GM12878 (cell line): ENCODE measurements at regions not wholly inside any gene's neighbourhood (a gene's known extent, or its start where the extent isn't known, plus 50 kb on each side); places are given as distances from the start of the nearest gene placed in this dataset.

ENCODE experiments used
- ATAC-seq: fragments of 200-7000 bp; cut with Tn5 transposase; 3 replicates; pipeline ENCODE4 v1.9.1; 2020; ENCODE audit warnings: mild to moderate bottlenecking, moderate library complexity
- BruUV-seq: library from RNA; stranded (reverse); fragments of 400-500 nt; replicated peaks from 2 replicates; lab custom pipeline; 2021; lab: Mats Ljungman, UMichigan
- CTCF ChIA-PET: fragments of 300-600 bp; sonication (Branson Sonifier 250); formaldehyde crosslinking; extraction: SDS; loops from one replicate; lab custom pipeline; 2021; ENCODE audit warnings: inconsistent platforms; lab: Yijun Ruan, JAX
- POLR2A ChIA-PET: fragments of 350-600 bp; formaldehyde crosslinking; extraction: SDS; loops from one replicate; lab custom pipeline; 2021; ENCODE audit warnings: inconsistent platforms; lab: Charles Lee
- RAD21 ChIA-PET: fragments of 300-600 bp; sonication (Branson Sonifier 250); formaldehyde crosslinking; loops from one replicate; lab custom pipeline; 2023; ENCODE audit warnings: antibody characterized with exemption; ENCODE audit not compliant: unreplicated experiment; lab: Charles Lee
- SMC1A ChIA-PET: fragments of 300-600 bp; sonication (Branson Sonifier 250); formaldehyde crosslinking; loops from one replicate; lab custom pipeline; 2023; ENCODE audit not compliant: unreplicated experiment, uncharacterized antibody; lab: Charles Lee
- DNase-seq: peaks from one replicate; pipeline ENCODE4 v3.0.0-alpha.2; 2011; ENCODE audit warnings: low read depth, low spot score
- FAIRE-seq: peaks from 3 replicates; lab custom pipeline; 2011; peaks lifted over from hg19 to GRCh38; lab: Jason Lieb, UNC
- H2AFZ ChIP-seq: 2 replicates; pipeline ENCODE4 v1.6.0; 2011; ENCODE audit warnings: low read depth, low read length, control low read depth; ENCODE audit not compliant: control insufficient read depth
- H3K27ac ChIP-seq: 2 replicates; pipeline ENCODE4 v1.5.1; 2011; ENCODE audit warnings: control low read depth; ENCODE audit not compliant: control insufficient read depth, insufficient read depth
- H3K27me3 ChIP-seq, 2 experiments: replicated peaks in 1 of 2; 2 replicates each; pipeline versions ENCODE4 v1.6.0 to v1.6.1; 2011; ENCODE audit warnings: low read length in 1 of 2; ENCODE audit not compliant: control insufficient read depth in 2 of 2, insufficient read depth in 2 of 2
- H3K36me3 ChIP-seq, 2 experiments: 2 replicates each; pipeline ENCODE4 v1.5.1; 2011; ENCODE audit warnings: low read length in 1 of 2; ENCODE audit not compliant: control insufficient read depth in 2 of 2, insufficient read depth in 2 of 2
- H3K4me1 ChIP-seq: 2 replicates; pipeline ENCODE4 v1.6.1; 2011; ENCODE audit warnings: mild to moderate bottlenecking, low read length, moderate library complexity, mixed read lengths; ENCODE audit not compliant: control insufficient read depth, insufficient read depth
- H3K4me2 ChIP-seq: 2 replicates; pipeline ENCODE4 v1.6.0; 2011; ENCODE audit warnings: control low read depth; ENCODE audit not compliant: control insufficient read depth, insufficient read depth
- H3K4me3 ChIP-seq: fragments of 200-600 bp; sonication (generic); 2 replicates; pipeline ENCODE4 v1.5.1; 2016
- H3K79me2 ChIP-seq: 2 replicates; pipeline ENCODE4 v1.6.0; 2011; ENCODE audit warnings: low read length; ENCODE audit not compliant: control insufficient read depth, insufficient read depth
- H3K9ac ChIP-seq: 2 replicates; pipeline ENCODE4 v1.8.0; 2011; ENCODE audit warnings: low read length, control low read depth, mixed read lengths; ENCODE audit not compliant: control insufficient read depth, insufficient read depth
- H3K9me3 ChIP-seq: replicated peaks from 3 replicates; pipeline ENCODE4 v1.5.1; 2011; ENCODE audit warnings: mild to moderate bottlenecking, low read length; ENCODE audit not compliant: control insufficient read depth, insufficient read depth
- H4K20me1 ChIP-seq: 2 replicates; pipeline ENCODE4 v1.6.0; 2011; ENCODE audit not compliant: control insufficient read depth, insufficient read depth
- CHD4 ChIP-seq: fragments of 200-600 bp; sonication (generic); IDR thresholded peaks from 2 replicates; pipeline ENCODE4 v1.6.1; 2016; ENCODE audit warnings: mild to moderate bottlenecking
- EED ChIP-seq: sonication (generic); IDR thresholded peaks from 2 replicates; pipeline ENCODE4 v1.6.1; 2016; ENCODE audit warnings: antibody characterized with exemption, low read depth
- HDAC2 ChIP-seq: fragments of 200-600 bp; sonication (generic); IDR thresholded peaks from 2 replicates; pipeline ENCODE4 v1.6.1; 2017
- POU2F2 ChIP-seq: IDR thresholded peaks from 3 replicates; pipeline ENCODE4 v1.6.1; 2011; ENCODE audit warnings: low read depth, mild to moderate bottlenecking, low read length, borderline replicate concordance
- SIN3A ChIP-seq: IDR thresholded peaks from 2 replicates; pipeline ENCODE4 v1.6.1; 2012; ENCODE audit warnings: low read depth, low read length, improper control_type of control experiment
- TAF1 ChIP-seq: IDR thresholded peaks from 2 replicates; pipeline ENCODE4 v1.6.1; 2011; ENCODE audit warnings: mild to moderate bottlenecking, low read depth, low read length, borderline replicate concordance
- TCF3 ChIP-seq: IDR thresholded peaks from 2 replicates; pipeline ENCODE4 v1.6.1; 2012; ENCODE audit warnings: low read depth, mild to moderate bottlenecking, low read length, borderline replicate concordance; ENCODE audit not compliant: insufficient read depth
- TCF7 ChIP-seq: IDR thresholded peaks from 2 replicates; pipeline ENCODE4 v1.6.1; 2014; ENCODE audit warnings: antibody characterized with exemption, borderline replicate concordance
- ZNF24 ChIP-seq: fragments of 450-650 bp; IDR thresholded peaks from 2 replicates; pipeline ENCODE4 v1.6.1; 2017; ENCODE audit warnings: antibody characterized with exemption, mild to moderate bottlenecking
- ZZZ3 ChIP-seq: IDR thresholded peaks from 2 replicates; pipeline ENCODE4 v1.6.1; 2011; ENCODE audit warnings: low read depth; ENCODE audit not compliant: control insufficient read depth, insufficient read length
- WGBS: methylation state at CpG from one replicate; pipeline ENCODE4 v1.1.6; 2016; ENCODE audit warnings: low lambda C conversion rate; ENCODE audit not compliant: insufficient replicate concordance, insufficient coverage; ENCODE audit errors: missing lambda C conversion rate; 5-methylcytosine and 5-hydroxymethylcytosine counted together
- in situ Hi-C: fragments of 300-500 bp; cut with MboI; formaldehyde crosslinking; loops from 9 replicates; pipeline ENCODE4 v1.14.3; 2018; ENCODE audit warnings: mixed read lengths
- intact Hi-C: fragments of 100-400 bp; cut with micrococcal nuclease; formaldehyde crosslinking; loops from one replicate; pipeline ENCODE4 v1.14.2; 2022; ENCODE audit not compliant: unreplicated experiment
- TF ChIP-seq, protein P1 (sequence below): fragments of 450-650 bp; IDR thresholded peaks from 2 replicates; pipeline ENCODE4 v1.6.1; 2017; ENCODE audit warnings: mild to moderate bottlenecking, moderate library complexity
- TF ChIP-seq, protein P2 (sequence below): fragments of 450-650 bp; IDR thresholded peaks from 2 replicates; pipeline ENCODE4 v1.6.1; 2018; ENCODE audit warnings: mild to moderate bottlenecking, low read depth, moderate library complexity; ENCODE audit not compliant: partially characterized antibody
- TF ChIP-seq, protein P3 (sequence below): fragments of 450-650 bp; IDR thresholded peaks from 2 replicates; pipeline ENCODE4 v1.6.1; 2016; ENCODE audit warnings: mild to moderate bottlenecking
- TF ChIP-seq, protein P4 (sequence below): fragments of 450-650 bp; IDR thresholded peaks from 2 replicates; pipeline ENCODE4 v1.6.1; 2017; ENCODE audit warnings: antibody characterized with exemption, mild to moderate bottlenecking, moderate library complexity

DNA sequence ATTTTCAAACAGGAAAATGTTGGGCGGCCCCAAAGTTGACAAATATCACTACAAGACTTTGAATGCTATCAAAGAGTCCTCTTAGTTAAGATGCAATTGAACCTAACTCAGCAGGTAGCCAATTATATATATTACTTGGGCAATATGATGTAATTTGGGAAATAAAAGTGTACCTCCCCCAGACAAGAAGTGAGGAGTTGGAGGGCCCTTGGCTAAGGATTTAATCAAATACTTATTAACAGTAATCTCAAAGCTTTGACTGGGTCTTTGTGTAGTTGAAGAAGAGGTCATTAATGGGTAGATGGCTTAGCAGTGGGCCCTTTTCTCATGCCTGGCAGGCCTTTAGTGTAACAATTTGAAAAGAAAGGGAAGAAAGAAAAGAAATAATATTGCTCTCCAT lies 599.0 kb downstream of the CSNK1G3 start:
- H3K4me1 ChIP-seq, result no peaks in the 10 kb centered on the region
- in situ Hi-C loops, result no loop called here

More for the DNA sequence above, 599.0 kb downstream of the CSNK1G3 start:
- TF ChIP-seq TCF7, result no peak
- TF ChIP-seq, protein P1, sequence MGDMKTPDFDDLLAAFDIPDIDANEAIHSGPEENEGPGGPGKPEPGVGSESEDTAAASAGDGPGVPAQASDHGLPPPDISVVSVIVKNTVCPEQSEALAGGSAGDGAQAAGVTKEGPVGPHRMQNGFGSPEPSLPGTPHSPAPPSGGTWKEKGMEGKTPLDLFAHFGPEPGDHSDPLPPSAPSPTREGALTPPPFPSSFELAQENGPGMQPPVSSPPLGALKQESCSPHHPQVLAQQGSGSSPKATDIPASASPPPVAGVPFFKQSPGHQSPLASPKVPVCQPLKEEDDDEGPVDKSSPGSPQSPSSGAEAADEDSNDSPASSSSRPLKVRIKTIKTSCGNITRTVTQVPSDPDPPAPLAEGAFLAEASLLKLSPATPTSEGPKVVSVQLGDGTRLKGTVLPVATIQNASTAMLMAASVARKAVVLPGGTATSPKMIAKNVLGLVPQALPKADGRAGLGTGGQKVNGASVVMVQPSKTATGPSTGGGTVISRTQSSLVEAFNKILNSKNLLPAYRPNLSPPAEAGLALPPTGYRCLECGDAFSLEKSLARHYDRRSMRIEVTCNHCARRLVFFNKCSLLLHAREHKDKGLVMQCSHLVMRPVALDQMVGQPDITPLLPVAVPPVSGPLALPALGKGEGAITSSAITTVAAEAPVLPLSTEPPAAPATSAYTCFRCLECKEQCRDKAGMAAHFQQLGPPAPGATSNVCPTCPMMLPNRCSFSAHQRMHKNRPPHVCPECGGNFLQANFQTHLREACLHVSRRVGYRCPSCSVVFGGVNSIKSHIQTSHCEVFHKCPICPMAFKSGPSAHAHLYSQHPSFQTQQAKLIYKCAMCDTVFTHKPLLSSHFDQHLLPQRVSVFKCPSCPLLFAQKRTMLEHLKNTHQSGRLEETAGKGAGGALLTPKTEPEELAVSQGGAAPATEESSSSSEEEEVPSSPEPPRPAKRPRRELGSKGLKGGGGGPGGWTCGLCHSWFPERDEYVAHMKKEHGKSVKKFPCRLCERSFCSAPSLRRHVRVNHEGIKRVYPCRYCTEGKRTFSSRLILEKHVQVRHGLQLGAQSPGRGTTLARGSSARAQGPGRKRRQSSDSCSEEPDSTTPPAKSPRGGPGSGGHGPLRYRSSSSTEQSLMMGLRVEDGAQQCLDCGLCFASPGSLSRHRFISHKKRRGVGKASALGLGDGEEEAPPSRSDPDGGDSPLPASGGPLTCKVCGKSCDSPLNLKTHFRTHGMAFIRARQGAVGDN, result no peak
- TF ChIP-seq, protein P2, sequence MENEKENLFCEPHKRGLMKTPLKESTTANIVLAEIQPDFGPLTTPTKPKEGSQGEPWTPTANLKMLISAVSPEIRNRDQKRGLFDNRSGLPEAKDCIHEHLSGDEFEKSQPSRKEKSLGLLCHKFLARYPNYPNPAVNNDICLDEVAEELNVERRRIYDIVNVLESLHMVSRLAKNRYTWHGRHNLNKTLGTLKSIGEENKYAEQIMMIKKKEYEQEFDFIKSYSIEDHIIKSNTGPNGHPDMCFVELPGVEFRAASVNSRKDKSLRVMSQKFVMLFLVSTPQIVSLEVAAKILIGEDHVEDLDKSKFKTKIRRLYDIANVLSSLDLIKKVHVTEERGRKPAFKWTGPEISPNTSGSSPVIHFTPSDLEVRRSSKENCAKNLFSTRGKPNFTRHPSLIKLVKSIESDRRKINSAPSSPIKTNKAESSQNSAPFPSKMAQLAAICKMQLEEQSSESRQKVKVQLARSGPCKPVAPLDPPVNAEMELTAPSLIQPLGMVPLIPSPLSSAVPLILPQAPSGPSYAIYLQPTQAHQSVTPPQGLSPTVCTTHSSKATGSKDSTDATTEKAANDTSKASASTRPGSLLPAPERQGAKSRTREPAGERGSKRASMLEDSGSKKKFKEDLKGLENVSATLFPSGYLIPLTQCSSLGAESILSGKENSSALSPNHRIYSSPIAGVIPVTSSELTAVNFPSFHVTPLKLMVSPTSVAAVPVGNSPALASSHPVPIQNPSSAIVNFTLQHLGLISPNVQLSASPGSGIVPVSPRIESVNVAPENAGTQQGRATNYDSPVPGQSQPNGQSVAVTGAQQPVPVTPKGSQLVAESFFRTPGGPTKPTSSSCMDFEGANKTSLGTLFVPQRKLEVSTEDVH, result no peak
- TF ChIP-seq, protein P3, sequence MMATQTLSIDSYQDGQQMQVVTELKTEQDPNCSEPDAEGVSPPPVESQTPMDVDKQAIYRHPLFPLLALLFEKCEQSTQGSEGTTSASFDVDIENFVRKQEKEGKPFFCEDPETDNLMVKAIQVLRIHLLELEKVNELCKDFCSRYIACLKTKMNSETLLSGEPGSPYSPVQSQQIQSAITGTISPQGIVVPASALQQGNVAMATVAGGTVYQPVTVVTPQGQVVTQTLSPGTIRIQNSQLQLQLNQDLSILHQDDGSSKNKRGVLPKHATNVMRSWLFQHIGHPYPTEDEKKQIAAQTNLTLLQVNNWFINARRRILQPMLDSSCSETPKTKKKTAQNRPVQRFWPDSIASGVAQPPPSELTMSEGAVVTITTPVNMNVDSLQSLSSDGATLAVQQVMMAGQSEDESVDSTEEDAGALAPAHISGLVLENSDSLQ, result no peak
- TF ChIP-seq HDAC2, result no peak
- TF ChIP-seq ZZZ3, result no peak
- TF ChIP-seq CHD4, result no peak
- no peak for TF ChIP-seq ZNF24
- no peak for TF ChIP-seq EED
- TF ChIP-seq, protein P4, sequence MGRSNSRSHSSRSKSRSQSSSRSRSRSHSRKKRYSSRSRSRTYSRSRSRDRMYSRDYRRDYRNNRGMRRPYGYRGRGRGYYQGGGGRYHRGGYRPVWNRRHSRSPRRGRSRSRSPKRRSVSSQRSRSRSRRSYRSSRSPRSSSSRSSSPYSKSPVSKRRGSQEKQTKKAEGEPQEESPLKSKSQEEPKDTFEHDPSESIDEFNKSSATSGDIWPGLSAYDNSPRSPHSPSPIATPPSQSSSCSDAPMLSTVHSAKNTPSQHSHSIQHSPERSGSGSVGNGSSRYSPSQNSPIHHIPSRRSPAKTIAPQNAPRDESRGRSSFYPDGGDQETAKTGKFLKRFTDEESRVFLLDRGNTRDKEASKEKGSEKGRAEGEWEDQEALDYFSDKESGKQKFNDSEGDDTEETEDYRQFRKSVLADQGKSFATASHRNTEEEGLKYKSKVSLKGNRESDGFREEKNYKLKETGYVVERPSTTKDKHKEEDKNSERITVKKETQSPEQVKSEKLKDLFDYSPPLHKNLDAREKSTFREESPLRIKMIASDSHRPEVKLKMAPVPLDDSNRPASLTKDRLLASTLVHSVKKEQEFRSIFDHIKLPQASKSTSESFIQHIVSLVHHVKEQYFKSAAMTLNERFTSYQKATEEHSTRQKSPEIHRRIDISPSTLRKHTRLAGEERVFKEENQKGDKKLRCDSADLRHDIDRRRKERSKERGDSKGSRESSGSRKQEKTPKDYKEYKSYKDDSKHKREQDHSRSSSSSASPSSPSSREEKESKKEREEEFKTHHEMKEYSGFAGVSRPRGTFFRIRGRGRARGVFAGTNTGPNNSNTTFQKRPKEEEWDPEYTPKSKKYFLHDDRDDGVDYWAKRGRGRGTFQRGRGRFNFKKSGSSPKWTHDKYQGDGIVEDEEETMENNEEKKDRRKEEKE, result no peak
- no peak for TF ChIP-seq SIN3A
- TF ChIP-seq TCF3, result no peak
- no peak for TF ChIP-seq POU2F2
- no peak for TF ChIP-seq TAF1
- TF ChIP-seq, all 136 proteins: peak for 0
- H3K36me3 ChIP-seq, result no peaks in the 10 kb centered on the region
- H3K9ac ChIP-seq, result no peak overlapping the region
- no peaks in the 10 kb centered on the region for H3K79me2 ChIP-seq
- no peaks in the 10 kb centered on the region for H3K27me3 ChIP-seq
- intact Hi-C loops, result no loop called here
- H3K27ac ChIP-seq, result no peak overlapping the region
- no peak overlapping the region for H3K4me2 ChIP-seq
- ATAC-seq, result no peak
- no TSS peak for BruUV-seq
- H3K9me3 ChIP-seq, result no peaks in the 10 kb centered on the region
- RAD21 ChIA-PET, result no interaction called here
- FAIRE-seq, result no peak
- DNase-seq, result no peak
- POLR2A ChIA-PET, result no interaction called here
- SMC1A ChIA-PET, result no interaction called here
- CTCF ChIA-PET, result no interaction called here
- no peak overlapping the region for H3K4me3 ChIP-seq
- H4K20me1 ChIP-seq, result no peaks in the 10 kb centered on the region
- 5% methylated on average over 1 of the region's 1 CpG for WGBS
- H2AFZ ChIP-seq, result no peak overlapping the region
